B cell (primary cell): ENCODE measurements at regions not wholly inside any gene's neighbourhood (a gene's known extent, or its start where the extent isn't known, plus 50 kb on each side); places are given as distances from the start of the nearest gene placed in this dataset.

Experiments used
- ATAC-seq: fragments of 200-7000 bp; cut with Tn5 transposase; one replicate; pipeline ENCODE4 v1.10.0; 2021; ENCODE audit warnings: low read depth, mild to moderate bottlenecking, moderate number of reproducible peaks, moderate library complexity
- CTCF ChIA-PET: fragments of 350-600 bp; sonication (Branson Sonifier 250); formaldehyde crosslinking; loops from one replicate; lab custom pipeline; 2021; ENCODE audit warnings: antibody characterized with exemption, inconsistent platforms; lab: Charles Lee
- POLR2A ChIA-PET: fragments of 350-600 bp; sonication (Branson Sonifier 250); formaldehyde crosslinking; loops from one replicate; lab custom pipeline; 2021; ENCODE audit warnings: antibody characterized with exemption; lab: Charles Lee
- DNase-seq: peaks from one replicate; pipeline ENCODE4 v3.0.0; 2013
- H2AFZ ChIP-seq: 2 replicates; pipeline ENCODE4 v1.6.1; 2012; ENCODE audit warnings: mild to moderate bottlenecking, low read depth, low read length; ENCODE audit not compliant: insufficient read depth, poor library complexity, severe bottlenecking
- H3K27ac ChIP-seq, 2 donors: 1 replicate in 1 of 2; 2 replicates in 1 of 2; pipeline ENCODE4 v1.5.1; 2012 to 2013; ENCODE audit warnings: low read length in 2 of 2, mild to moderate bottlenecking in 2 of 2, moderate library complexity in 1 of 2
- H3K27me3 ChIP-seq, 4 experiments: fragments of 200-600 bp in 1 of 4; sonication (generic) in 1 of 4; replicated peaks in 1 of 4; 1 replicate in 2 of 4; 2 replicates in 2 of 4; pipeline versions ENCODE4 v1.6.1 to v1.7.0; 2013 to 2016; ENCODE audit warnings: low read length in 3 of 4, mild to moderate bottlenecking in 2 of 4, mixed read lengths in 1 of 4, moderate library complexity in 1 of 4; ENCODE audit not compliant: insufficient read depth in 4 of 4, control insufficient read depth in 3 of 4; ENCODE audit errors: control extremely low read depth in 1 of 4
- H3K36me3 ChIP-seq, 2 experiments: replicated peaks in 1 of 2; 1 replicate in 1 of 2; 2 replicates in 1 of 2; pipeline versions ENCODE4 v1.6.1 to v1.7.1; 2013; ENCODE audit warnings: low read length in 1 of 2; ENCODE audit not compliant: insufficient read depth in 2 of 2, control insufficient read depth in 1 of 2; ENCODE audit errors: control extremely low read depth in 1 of 2, extremely low read depth in 1 of 2
- H3K4me1 ChIP-seq, 2 donors: fragments of 200-600 bp in 1 of 2; sonication (generic) in 1 of 2; 1 replicate in 1 of 2; 2 replicates in 1 of 2; pipeline versions ENCODE4 v1.5.1 to v1.6.1; 2013 to 2017; ENCODE audit warnings: low read length in 2 of 2; ENCODE audit not compliant: control insufficient read depth in 2 of 2, insufficient read depth in 2 of 2
- H3K4me2 ChIP-seq: replicated peaks from 2 replicates; pipeline ENCODE3; 2012; ENCODE audit warnings: mild to moderate bottlenecking, low read depth, low read length; ENCODE audit not compliant: poor library complexity, severe bottlenecking
- H3K4me3 ChIP-seq, 5 experiments: fragments of 200-600 bp in 1 of 5; sonication (generic) in 1 of 5; 1 replicate in 3 of 5; 2 replicates in 2 of 5; pipeline versions ENCODE4 v1.5.1 to v1.7.0; 2011 to 2016; ENCODE audit warnings: low read length in 4 of 5, mild to moderate bottlenecking in 4 of 5, low read depth in 2 of 5, control low read depth in 1 of 5, moderate library complexity in 1 of 5; ENCODE audit not compliant: insufficient read depth in 1 of 5; ENCODE audit errors: control extremely low read depth in 1 of 5, extremely low read depth in 1 of 5
- H3K79me2 ChIP-seq: fragments of 200-600 bp; sonication (generic); one replicate; pipeline ENCODE4 v1.6.0; 2016; ENCODE audit warnings: low read length; ENCODE audit not compliant: control insufficient read depth, insufficient read depth
- H3K9ac ChIP-seq: fragments of 200-600 bp; sonication (generic); 2 replicates; pipeline ENCODE4 v1.6.1; 2017; ENCODE audit warnings: mild to moderate bottlenecking, low read length, moderate library complexity
- H3K9me3 ChIP-seq, 3 donors: one replicate each; pipeline versions ENCODE4 v1.6.1 to v1.7.1; 2013; ENCODE audit warnings: low read length in 2 of 3; ENCODE audit not compliant: control insufficient read depth in 2 of 3, insufficient read depth in 1 of 3; ENCODE audit errors: control extremely low read depth in 1 of 3
- H4K20me1 ChIP-seq: 2 replicates; pipeline ENCODE4 v1.6.0; 2012; ENCODE audit warnings: mild to moderate bottlenecking, low read length; ENCODE audit not compliant: insufficient read depth, control insufficient read depth, poor library complexity, severe bottlenecking
- H3K27ac Mint-ChIP-seq: one replicate; pipeline ENCODE4 v1.8.0; 2021; ENCODE audit warnings: mixed read lengths
- H3K27me3 Mint-ChIP-seq: one replicate; pipeline ENCODE4 v1.8.0; 2021; ENCODE audit warnings: mixed read lengths
- H3K4me1 Mint-ChIP-seq: one replicate; pipeline ENCODE4 v1.8.0; 2021; ENCODE audit warnings: mixed read lengths
- H3K4me3 Mint-ChIP-seq: one replicate; pipeline ENCODE4 v1.8.0; 2021; ENCODE audit warnings: mixed read lengths
- H3K9me3 Mint-ChIP-seq: one replicate; pipeline ENCODE4 v1.8.0; 2022; ENCODE audit warnings: mixed read lengths; ENCODE audit not compliant: insufficient read depth
- EZH2 ChIP-seq: IDR thresholded peaks from 2 replicates; pipeline ENCODE4 v1.6.1; 2012; ENCODE audit warnings: borderline replicate concordance, low read depth, mild to moderate bottlenecking, moderate library complexity, low read length; ENCODE audit not compliant: insufficient read depth, poor library complexity, severe bottlenecking
- WGBS: methylation state at CpG from one replicate; pipeline ENCODE4 v1.1.5; 2013; ENCODE audit warnings: missing lambda C conversion rate; ENCODE audit not compliant: insufficient coverage; 5-methylcytosine and 5-hydroxymethylcytosine counted together
- intact Hi-C: fragments of 100-400 bp; cut with micrococcal nuclease; formaldehyde crosslinking; loops from one replicate; pipeline ENCODE4 v1.10.0; 2022
- TF ChIP-seq, protein P1 (sequence below): fragments of 200-600 bp; IDR thresholded peaks from one replicate; pipeline ENCODE4 v1.8.0; 2022; ENCODE audit warnings: antibody characterized with exemption, mild to moderate bottlenecking

DNA sequence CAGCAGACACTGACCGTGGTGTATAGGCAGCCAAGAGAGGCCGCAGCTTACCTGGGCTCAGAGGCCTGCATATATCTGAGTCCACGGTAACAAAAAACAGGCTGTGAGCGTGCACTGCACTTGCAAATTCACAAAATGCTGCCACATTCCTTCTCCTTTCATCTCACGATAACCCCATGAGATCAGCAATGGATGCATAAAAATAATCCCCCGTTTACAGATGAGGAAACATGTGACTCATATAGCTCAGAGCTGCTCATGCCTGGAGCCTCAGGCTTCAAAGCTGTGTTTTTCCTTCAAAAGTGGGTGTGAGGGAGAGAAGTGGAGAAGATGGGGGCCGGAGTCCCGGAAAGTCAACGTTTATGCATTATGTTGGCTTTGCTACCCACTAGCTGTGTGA is 118.3 kb upstream of the FOXF1 start:
- WGBS: 71% methylated on average over 8 of the region's 9 CpGs
- Histone ChIP-seq H2AFZ (no peak overlapping the region), H3K27ac (no peak overlapping the region), H3K4me2 (no peak overlapping the region), H3K27me3 (peaks cover 0 to 4% (median 0%) of the 10 kb centered on the region in 4 experiments), H3K9me3 (peaks cover 0 to 5% (median 0%) of the 10 kb centered on the region in 3 donors), H3K9ac (no peak overlapping the region), H3K79me2 (no peaks in the 10 kb centered on the region), H3K4me1 (no peaks in the 10 kb centered on the region), H3K4me3 (no peak overlapping the region), H4K20me1 (no peaks in the 10 kb centered on the region), H3K36me3 (no peaks in the 10 kb centered on the region)
- ChIA-PET POLR2A (no interaction called here), CTCF (no interaction called here)
- no peaks in the 10 kb centered on the region for H3K4me1 Mint-ChIP-seq
- DNase-seq: no peak
- ATAC-seq: no peak
- TF ChIP-seq, protein P1, sequence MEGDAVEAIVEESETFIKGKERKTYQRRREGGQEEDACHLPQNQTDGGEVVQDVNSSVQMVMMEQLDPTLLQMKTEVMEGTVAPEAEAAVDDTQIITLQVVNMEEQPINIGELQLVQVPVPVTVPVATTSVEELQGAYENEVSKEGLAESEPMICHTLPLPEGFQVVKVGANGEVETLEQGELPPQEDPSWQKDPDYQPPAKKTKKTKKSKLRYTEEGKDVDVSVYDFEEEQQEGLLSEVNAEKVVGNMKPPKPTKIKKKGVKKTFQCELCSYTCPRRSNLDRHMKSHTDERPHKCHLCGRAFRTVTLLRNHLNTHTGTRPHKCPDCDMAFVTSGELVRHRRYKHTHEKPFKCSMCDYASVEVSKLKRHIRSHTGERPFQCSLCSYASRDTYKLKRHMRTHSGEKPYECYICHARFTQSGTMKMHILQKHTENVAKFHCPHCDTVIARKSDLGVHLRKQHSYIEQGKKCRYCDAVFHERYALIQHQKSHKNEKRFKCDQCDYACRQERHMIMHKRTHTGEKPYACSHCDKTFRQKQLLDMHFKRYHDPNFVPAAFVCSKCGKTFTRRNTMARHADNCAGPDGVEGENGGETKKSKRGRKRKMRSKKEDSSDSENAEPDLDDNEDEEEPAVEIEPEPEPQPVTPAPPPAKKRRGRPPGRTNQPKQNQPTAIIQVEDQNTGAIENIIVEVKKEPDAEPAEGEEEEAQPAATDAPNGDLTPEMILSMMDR: no peak
- no peak for TF ChIP-seq EZH2
- no peak overlapping the region for H3K27ac Mint-ChIP-seq
- H3K9me3 Mint-ChIP-seq: no peaks in the 10 kb centered on the region
- H3K4me3 Mint-ChIP-seq: no peak overlapping the region
- H3K27me3 Mint-ChIP-seq: peaks cover 14% of the 10 kb centered on the region
- intact Hi-C loops: no loop called here

DNA sequence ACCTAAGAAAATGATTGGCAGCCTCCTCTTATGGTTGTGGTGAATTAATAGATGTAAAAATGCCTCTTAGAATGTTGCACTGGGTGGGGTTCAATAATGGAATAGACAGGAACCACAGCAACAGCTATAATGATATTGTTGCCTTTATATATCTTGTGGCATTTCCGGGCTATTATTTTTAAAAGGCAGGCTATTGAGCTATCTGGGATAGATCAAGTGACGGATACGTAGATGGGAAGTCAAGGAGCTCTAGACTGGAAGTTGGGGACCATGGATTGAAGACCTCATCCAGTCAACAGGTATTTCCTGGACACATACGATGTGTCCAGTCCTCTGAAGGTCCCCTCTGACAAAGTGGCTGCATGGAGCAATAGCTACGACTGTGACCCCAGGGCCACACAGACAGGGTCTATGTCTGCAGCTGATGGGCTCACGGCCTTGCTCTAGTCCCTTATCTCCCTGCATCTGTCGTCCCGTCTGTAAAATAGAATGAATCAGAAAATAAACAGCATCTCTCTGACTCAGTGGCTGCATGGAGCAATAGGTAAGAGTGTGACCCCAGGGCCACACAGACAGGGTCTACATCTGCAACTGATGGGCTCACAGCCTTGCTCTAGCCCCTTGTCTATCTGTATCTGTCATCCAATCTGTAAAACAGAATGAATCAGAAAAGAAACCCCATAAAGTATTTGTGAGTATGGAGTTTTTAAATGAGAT is 117.7 kb upstream of the FOXF1 start:
- TF ChIP-seq EZH2: no peak
- TF ChIP-seq, protein P1: no peak
- Histone ChIP-seq H3K9me3 (peaks cover 0 to 2% (median 0%) of the 10 kb centered on the region in 3 donors), H3K9ac (no peak overlapping the region), H3K4me2 (no peak overlapping the region), H4K20me1 (no peaks in the 10 kb centered on the region), H3K79me2 (no peaks in the 10 kb centered on the region), H3K27ac (no peak overlapping the region), H3K36me3 (no peaks in the 10 kb centered on the region), H3K27me3 (peaks cover 0 to 4% (median 0%) of the 10 kb centered on the region in 4 experiments), H3K4me3 (no peak overlapping the region), H3K4me1 (no peaks in the 10 kb centered on the region), H2AFZ (no peak overlapping the region)
- ChIA-PET POLR2A (no interaction called here), CTCF (no interaction called here)
- H3K4me1 Mint-ChIP-seq: no peaks in the 10 kb centered on the region
- ATAC-seq (no peak), DNase-seq (no peak)
- no peak overlapping the region for H3K4me3 Mint-ChIP-seq
- no peak overlapping the region for H3K27ac Mint-ChIP-seq
- 93% methylated on average over 6 of the region's 8 CpGs for WGBS
- peaks cover 14% of the 10 kb centered on the region for H3K27me3 Mint-ChIP-seq
- intact Hi-C loops: no loop called here
- no peaks in the 10 kb centered on the region for H3K9me3 Mint-ChIP-seq
